ENCODE measurements at regions not wholly inside any gene's neighbourhood (a gene's known extent, or its start where the extent isn't known, plus 50 kb on each side); places are given as distances from the start of the nearest gene placed in this dataset.

GRCh38 chr6:126767711-126768110, 350.8 kb upstream of the RSPO3 start:
- no peak for DNase-seq (ENCODE audit: extremely low spot score)
- no peak for TF ChIP-seq BHLHE40 (IDR thresholded peaks at IDR 0.05; ENCODE audit: borderline replicate concordance)
- TF ChIP-seq NFRKB (IDR thresholded peaks at IDR 0.05): no peak
- no peak for TF ChIP-seq LEF1 (IDR thresholded peaks at IDR 0.05; ENCODE audit: borderline replicate concordance)
- TF ChIP-seq ZNF384 (IDR thresholded peaks at IDR 0.05): no peak
- no peak for TF ChIP-seq ELF4 (IDR thresholded peaks at IDR 0.05)
- TF ChIP-seq PKNOX1 (IDR thresholded peaks at IDR 0.05): no peak
- no peak for TF ChIP-seq ARNT (IDR thresholded peaks at IDR 0.05)
- no peak for TF ChIP-seq SP1 (IDR thresholded peaks at IDR 0.05)
- TF ChIP-seq FOXK2 (IDR thresholded peaks at IDR 0.05): no peak
- TF ChIP-seq SUZ12 (IDR thresholded peaks at IDR 0.05): no peak
- TF ChIP-seq HDGF (IDR thresholded peaks at IDR 0.05; ENCODE audit: borderline replicate concordance): no peak
- TF ChIP-seq FOXA1 (IDR thresholded peaks at IDR 0.05): no peak
- no peak for TF ChIP-seq FOXM1 (IDR thresholded peaks at IDR 0.05; ENCODE audit: borderline replicate concordance)
- no peak for TF ChIP-seq TARDBP (IDR thresholded peaks at IDR 0.05)
- POLR2A ChIA-PET: no interaction called here
- CTCF ChIA-PET: no interaction called here

- no peak for DNase-seq (ENCODE audit: extremely low spot score)
- ChIA-PET POLR2A (no interaction called here), CTCF (no interaction called here)
- no peak for TF ChIP-seq FOXA1 (IDR thresholded peaks at IDR 0.05)
- TF ChIP-seq ZNF384 (IDR thresholded peaks at IDR 0.05): no peak
- TF ChIP-seq HDGF (IDR thresholded peaks at IDR 0.05; ENCODE audit: borderline replicate concordance): no peak
- no peak for TF ChIP-seq FOXM1 (IDR thresholded peaks at IDR 0.05; ENCODE audit: borderline replicate concordance)
- TF ChIP-seq NFRKB (IDR thresholded peaks at IDR 0.05): no peak
These were observed 348.3 kb upstream of the RSPO3 start for GRCh38 chr6:126770176-126770575.

- no peak for DNase-seq (ENCODE audit: extremely low spot score)
- POLR2A ChIA-PET: no interaction called here
- CTCF ChIA-PET: no interaction called here
- TF ChIP-seq ZNF384 (IDR thresholded peaks at IDR 0.05): no peak
- no peak for TF ChIP-seq CTBP1 (IDR thresholded peaks at IDR 0.05; ENCODE audit: borderline replicate concordance)
- no peak for TF ChIP-seq NFRKB (IDR thresholded peaks at IDR 0.05)
- no peak for TF ChIP-seq SUZ12 (IDR thresholded peaks at IDR 0.05)
- no peak for TF ChIP-seq L3MBTL2 (conservative IDR thresholded peaks at IDR 0.05)
- TF ChIP-seq FOXM1 (IDR thresholded peaks at IDR 0.05; ENCODE audit: borderline replicate concordance): no peak
- no peak for TF ChIP-seq SP1 (IDR thresholded peaks at IDR 0.05)
- no peak for TF ChIP-seq LEF1 (IDR thresholded peaks at IDR 0.05; ENCODE audit: borderline replicate concordance)
- TF ChIP-seq BHLHE40 (IDR thresholded peaks at IDR 0.05; ENCODE audit: borderline replicate concordance): no peak
These were observed 345.2 kb upstream of the RSPO3 start for GRCh38 chr6:126773112-126773805.

- CTCF ChIA-PET: no interaction called here
- TF ChIP-seq LEF1 (IDR thresholded peaks at IDR 0.05; ENCODE audit: borderline replicate concordance) (no peak), CTBP1 (IDR thresholded peaks at IDR 0.05; ENCODE audit: borderline replicate concordance) (no peak), NFRKB (IDR thresholded peaks at IDR 0.05) (no peak), FOXM1 (IDR thresholded peaks at IDR 0.05; ENCODE audit: borderline replicate concordance) (no peak), HDGF (IDR thresholded peaks at IDR 0.05; ENCODE audit: borderline replicate concordance) (no peak), PKNOX1 (IDR thresholded peaks at IDR 0.05) (no peak), SP1 (IDR thresholded peaks at IDR 0.05) (no peak), FOXK2 (IDR thresholded peaks at IDR 0.05) (no peak), SUZ12 (IDR thresholded peaks at IDR 0.05) (no peak), ELF4 (IDR thresholded peaks at IDR 0.05) (no peak), ZNF384 (IDR thresholded peaks at IDR 0.05) (no peak), BHLHE40 (IDR thresholded peaks at IDR 0.05; ENCODE audit: borderline replicate concordance) (no peak), L3MBTL2 (conservative IDR thresholded peaks at IDR 0.05) (no peak), ARNT (IDR thresholded peaks at IDR 0.05) (no peak), TARDBP (IDR thresholded peaks at IDR 0.05) (no peak), FOXA1 (IDR thresholded peaks at IDR 0.05) (no peak)
- POLR2A ChIA-PET: no interaction called here
These were observed 339.1 kb upstream of the RSPO3 start for GRCh38 chr6:126779331-126779730.

GRCh38 chr6:126781582-126781981, 336.9 kb upstream of the RSPO3 start:
- DNase-seq (ENCODE audit: extremely low spot score): no peak
- TF ChIP-seq SP1 (IDR thresholded peaks at IDR 0.05) (no peak), ZNF384 (IDR thresholded peaks at IDR 0.05) (no peak), CTBP1 (IDR thresholded peaks at IDR 0.05; ENCODE audit: borderline replicate concordance) (no peak), FOXA1 (IDR thresholded peaks at IDR 0.05) (no peak), PKNOX1 (IDR thresholded peaks at IDR 0.05) (no peak), LEF1 (IDR thresholded peaks at IDR 0.05; ENCODE audit: borderline replicate concordance) (no peak), BHLHE40 (IDR thresholded peaks at IDR 0.05; ENCODE audit: borderline replicate concordance) (no peak), TARDBP (IDR thresholded peaks at IDR 0.05) (no peak)
- CTCF ChIA-PET: no interaction called here
- POLR2A ChIA-PET: no interaction called here

More at GRCh38 chr6:126779331-126779730, 339.1 kb upstream of the RSPO3 start:
- DNase-seq (ENCODE audit: extremely low spot score): no peak

GRCh38 chr6:126784161-126784790, 334.2 kb upstream of the RSPO3 start:
- no peak for DNase-seq (ENCODE audit: extremely low spot score)
- POLR2A ChIA-PET: no interaction called here
- CTCF ChIA-PET: no interaction called here
- TF ChIP-seq FOXA1 (IDR thresholded peaks at IDR 0.05): no peak
- no peak for TF ChIP-seq LEF1 (IDR thresholded peaks at IDR 0.05; ENCODE audit: borderline replicate concordance)
- no peak for TF ChIP-seq CTBP1 (IDR thresholded peaks at IDR 0.05; ENCODE audit: borderline replicate concordance)
- TF ChIP-seq PKNOX1 (IDR thresholded peaks at IDR 0.05): no peak
- TF ChIP-seq SP1 (IDR thresholded peaks at IDR 0.05): no peak
- no peak for TF ChIP-seq ARNT (IDR thresholded peaks at IDR 0.05)
- no peak for TF ChIP-seq L3MBTL2 (conservative IDR thresholded peaks at IDR 0.05)
- no peak for TF ChIP-seq NFRKB (IDR thresholded peaks at IDR 0.05)
- no peak for TF ChIP-seq ELF4 (IDR thresholded peaks at IDR 0.05)
- no peak for TF ChIP-seq FOXK2 (IDR thresholded peaks at IDR 0.05)
- TF ChIP-seq HDGF (IDR thresholded peaks at IDR 0.05; ENCODE audit: borderline replicate concordance): no peak
- no peak for TF ChIP-seq TARDBP (IDR thresholded peaks at IDR 0.05)
- no peak for TF ChIP-seq ZNF384 (IDR thresholded peaks at IDR 0.05)
- TF ChIP-seq FOXM1 (IDR thresholded peaks at IDR 0.05; ENCODE audit: borderline replicate concordance): no peak
- no peak for TF ChIP-seq BHLHE40 (IDR thresholded peaks at IDR 0.05; ENCODE audit: borderline replicate concordance)

All from HEK293T (cell line).